Type B pancreatic cell (in vitro differentiated cells): ENCODE measurements at regions not wholly inside any gene's neighbourhood (a gene's known extent, or its start where the extent isn't known, plus 50 kb on each side); places are given as distances from the start of the nearest gene placed in this dataset.

Source experiments
- DNase-seq: peaks from one replicate; pipeline ENCODE4 v3.0.0; 2021; ENCODE audit warnings: mixed read lengths; ENCODE audit not compliant: unreplicated experiment; ENCODE audit errors: extremely low spot score
- H3K27ac Mint-ChIP-seq: 2 replicates; pipeline ENCODE4 v1.8.0; 2021; ENCODE audit warnings: mild to moderate bottlenecking, mixed read lengths
- H3K27me3 Mint-ChIP-seq: 2 replicates; pipeline ENCODE4 v1.8.0; 2021; ENCODE audit warnings: mixed read lengths
- H3K36me3 Mint-ChIP-seq: 2 replicates; pipeline ENCODE4 v1.8.0; 2021; ENCODE audit warnings: mixed read lengths
- H3K4me1 Mint-ChIP-seq: one replicate; pipeline ENCODE4 v1.8.0; 2021; ENCODE audit warnings: mixed read lengths; ENCODE audit not compliant: unreplicated experiment
- H3K4me3 Mint-ChIP-seq: 2 replicates; pipeline ENCODE4 v1.8.0; 2021; ENCODE audit warnings: mild to moderate bottlenecking, mixed read lengths
- H3K9me3 Mint-ChIP-seq: 2 replicates; pipeline ENCODE4 v1.8.0; 2021; ENCODE audit warnings: mixed read lengths
- CTCF ChIP-seq: fragments of 200-600 bp; sonication (generic); conservative IDR thresholded peaks from 2 replicates; pipeline ENCODE4 v1.5.0; 2021; ENCODE audit warnings: antibody characterized with exemption, mild to moderate bottlenecking

- no peaks in the 10 kb centered on the region for H3K36me3 Mint-ChIP-seq
- H3K27me3 Mint-ChIP-seq = no peaks in the 10 kb centered on the region
- H3K27ac Mint-ChIP-seq = no peak overlapping the region
- H3K9me3 Mint-ChIP-seq = peaks cover 7% of the 10 kb centered on the region
- no peaks in the 10 kb centered on the region for H3K4me1 Mint-ChIP-seq
- no peak for TF ChIP-seq CTCF
- no peak overlapping the region for H3K4me3 Mint-ChIP-seq
- DNase-seq = no peak
Observed at GRCh38 chr5:89584339-89584956, 701.5 kb upstream of the MEF2C start.

- no peaks in the 10 kb centered on the region for H3K36me3 Mint-ChIP-seq
- peaks cover 7% of the 10 kb centered on the region for H3K9me3 Mint-ChIP-seq
- TF ChIP-seq CTCF = no peak
Observed at GRCh38 chr5:89583534-89583933, 700.5 kb upstream of the MEF2C start.

GRCh38 chr5:89582768-89583339, 699.9 kb upstream of the MEF2C start:
- DNase-seq = no peak
- no peak for TF ChIP-seq CTCF
- Mint-ChIP-seq H3K36me3 (no peaks in the 10 kb centered on the region), H3K9me3 (peaks cover 7% of the 10 kb centered on the region), H3K27ac (no peak overlapping the region), H3K27me3 (no peaks in the 10 kb centered on the region), H3K4me1 (no peaks in the 10 kb centered on the region), H3K4me3 (no peak overlapping the region)

More at GRCh38 chr5:89583534-89583933, 700.5 kb upstream of the MEF2C start:
- Mint-ChIP-seq H3K4me3 (no peak overlapping the region), H3K27ac (no peak overlapping the region), H3K27me3 (no peaks in the 10 kb centered on the region), H3K4me1 (no peaks in the 10 kb centered on the region)
- no peak for DNase-seq

DNA sequence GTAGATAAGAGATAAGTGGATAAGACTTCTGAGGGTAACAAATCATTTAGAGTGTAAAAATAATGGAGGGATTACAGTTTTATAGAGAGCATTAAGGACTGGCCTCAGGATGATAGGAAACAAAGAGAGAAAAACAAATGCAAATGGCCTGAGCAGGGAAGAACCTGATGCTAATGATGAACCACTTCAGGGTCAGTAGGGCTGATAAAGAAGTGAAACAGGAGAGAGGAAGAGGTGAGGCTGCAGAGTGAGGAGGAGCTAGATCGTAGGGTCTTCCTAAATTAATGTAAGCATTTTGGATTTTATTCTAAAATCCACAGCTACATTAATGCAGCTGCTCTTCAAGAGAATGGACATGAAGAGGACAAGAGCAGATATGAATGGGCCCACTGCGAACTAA, 698.0 kb upstream of the MEF2C start:
- no peaks in the 10 kb centered on the region for H3K4me1 Mint-ChIP-seq
- no peak for TF ChIP-seq CTCF
- H3K4me3 Mint-ChIP-seq = no peak overlapping the region
- H3K27ac Mint-ChIP-seq = no peak overlapping the region
- no peaks in the 10 kb centered on the region for H3K27me3 Mint-ChIP-seq
- H3K9me3 Mint-ChIP-seq = peaks cover 7% of the 10 kb centered on the region
- no peaks in the 10 kb centered on the region for H3K36me3 Mint-ChIP-seq
- no peak for DNase-seq

DNA sequence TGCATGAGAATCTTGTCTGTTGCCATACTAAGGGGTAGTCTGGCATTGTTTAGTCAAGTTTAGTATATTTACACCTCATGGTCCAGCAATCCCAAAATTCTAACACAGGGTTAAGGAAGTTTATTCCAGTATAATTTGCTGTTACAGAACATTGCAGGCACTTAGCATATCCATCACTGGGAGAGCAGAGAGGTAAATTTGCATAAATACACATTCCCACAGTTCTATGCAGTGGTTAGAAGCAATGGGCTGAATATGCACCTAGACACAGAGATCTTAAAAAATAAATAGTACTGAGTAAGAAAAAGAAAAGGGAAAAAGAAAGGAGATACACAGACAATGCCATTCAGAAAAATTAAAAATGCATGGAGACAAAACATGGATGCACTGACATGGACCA, 692.3 kb upstream of the MEF2C start:
- no peak overlapping the region for H3K4me3 Mint-ChIP-seq
- no peaks in the 10 kb centered on the region for H3K4me1 Mint-ChIP-seq
- TF ChIP-seq CTCF = no peak
- no peaks in the 10 kb centered on the region for H3K27me3 Mint-ChIP-seq
- no peaks in the 10 kb centered on the region for H3K36me3 Mint-ChIP-seq
- no peak for DNase-seq
- H3K9me3 Mint-ChIP-seq = no peaks in the 10 kb centered on the region
- no peak overlapping the region for H3K27ac Mint-ChIP-seq
